SK-N-SH (cell line): ENCODE measurements at regions not wholly inside any gene's neighbourhood (a gene's known extent, or its start where the extent isn't known, plus 50 kb on each side); places are given as distances from the start of the nearest gene placed in this dataset.

ENCODE experiments used
- CHD2 ChIP-seq: fragments of 150-350 bp; IDR thresholded peaks from 2 replicates; pipeline ENCODE4 v1.6.1; 2018; ENCODE audit warnings: low read length; ENCODE audit not compliant: partially characterized antibody
- CTCF ChIP-seq: fragments of 200-600 bp; sonication (generic); IDR thresholded peaks from 2 replicates; pipeline ENCODE4 v1.6.1; 2017; ENCODE audit warnings: antibody characterized with exemption, mild to moderate bottlenecking, moderate library complexity
- NFIC ChIP-seq: IDR thresholded peaks from 2 replicates; pipeline ENCODE4 v1.4.0; 2012; ENCODE audit warnings: borderline replicate concordance
- NRF1 ChIP-seq: IDR thresholded peaks from 2 replicates; pipeline ENCODE4 v1.6.1; 2012; ENCODE audit warnings: low read depth, mild to moderate bottlenecking, low read length
- REST ChIP-seq: IDR thresholded peaks from 2 replicates; pipeline ENCODE4 v1.6.1; 2012; ENCODE audit warnings: mild to moderate bottlenecking, low read depth, low read length, moderate library complexity

GRCh38 chr12:107167756-107168155 is 74.4 kb upstream of the CRY1 start:
- TF ChIP-seq NFIC (no peak), CTCF (no peak), NRF1 (no peak), REST (no peak), CHD2 (no peak)
